NCI-H2196 (cell line): ENCODE measurements at regions not wholly inside any gene's neighbourhood (a gene's known extent, or its start where the extent isn't known, plus 50 kb on each side); places are given as distances from the start of the nearest gene placed in this dataset.
"Not testable (repeated sequence)": the region's sequence is repeated elsewhere in the genome, so short reads cannot be mapped to it uniquely, and the experiment has no call there.

ENCODE experiments used
- DNase-seq: peaks from one replicate; lab custom pipeline; 2025; ENCODE audit not compliant: unreplicated experiment; lab: John Stamatoyannopoulos, UW

GRCh38 chr20:40848526-40848925, 159.5 kb upstream of the MAFB start:
- no peak for DNase-seq

- no peak for DNase-seq
Measured at GRCh38 chr20:40849456-40849855, 160.4 kb upstream of the MAFB start.

GRCh38 chr20:40851051-40851450, 162.0 kb upstream of the MAFB start:
- no peak for DNase-seq

GRCh38 chr20:40855269-40855668, 166.2 kb upstream of the MAFB start:
- DNase-seq: no peak

- DNase-seq: no peak
Measured at GRCh38 chr20:40856653-40857052, 167.6 kb upstream of the MAFB start.

GRCh38 chr20:40860487-40860902, 168.1 kb upstream of the TOP1 start:
- no peak for DNase-seq

- no peak for DNase-seq
Measured at GRCh38 chr20:40861427-40862008, 167.1 kb upstream of the TOP1 start.

- no peak for DNase-seq
Measured at GRCh38 chr20:40863355-40863919, 165.2 kb upstream of the TOP1 start.

- DNase-seq: no peak
Measured at GRCh38 chr20:40864470-40864869, 164.2 kb upstream of the TOP1 start.

- DNase-seq: no peak
Measured at GRCh38 chr20:40865095-40865494, 163.5 kb upstream of the TOP1 start.

- DNase-seq: no peak
Measured at GRCh38 chr20:40866056-40866455, 162.6 kb upstream of the TOP1 start.

GRCh38 chr20:40868551-40869217, 159.9 kb upstream of the TOP1 start:
- no peak for DNase-seq

- DNase-seq: no peak
Measured at GRCh38 chr20:40869218-40870147, 159.1 kb upstream of the TOP1 start.

- no peak for DNase-seq
Measured at GRCh38 chr20:40875116-40876085, 153.2 kb upstream of the TOP1 start.

- not testable (repeated sequence) for DNase-seq
Measured at GRCh38 chr20:40878099-40878498, 150.5 kb upstream of the TOP1 start.

GRCh38 chr20:40880063-40880728, 148.4 kb upstream of the TOP1 start:
- DNase-seq: no peak

- no peak for DNase-seq
Measured at GRCh38 chr20:40880729-40881109, 147.9 kb upstream of the TOP1 start.

- no peak for DNase-seq
Measured at GRCh38 chr20:40882152-40882551, 146.5 kb upstream of the TOP1 start.

GRCh38 chr20:40883097-40883496, 145.5 kb upstream of the TOP1 start:
- DNase-seq: no peak

- no peak for DNase-seq
Measured at GRCh38 chr20:40887105-40887504, 141.5 kb upstream of the TOP1 start.
